AG04449 (cell line): ENCODE measurements at regions not wholly inside any gene's neighbourhood (a gene's known extent, or its start where the extent isn't known, plus 50 kb on each side); places are given as distances from the start of the nearest gene placed in this dataset.

Source experiments
- CTCF ChIA-PET: fragments of 350-600 bp; formaldehyde crosslinking; extraction: SDS; loops from one replicate; lab custom pipeline; 2021; ENCODE audit warnings: antibody characterized with exemption; lab: Yijun Ruan, JAX
- POLR2A ChIA-PET: fragments of 400-600, 350-600 bp; formaldehyde crosslinking; extraction: SDS; loops from one replicate; lab custom pipeline; 2020; ENCODE audit warnings: antibody characterized with exemption, inconsistent platforms; lab: Yijun Ruan, JAX
- DNase-seq: peaks from one replicate; pipeline ENCODE4 v3.0.0-alpha.2; 2010; ENCODE audit warnings: low read depth, low spot score
- H3K4me3 ChIP-seq: 2 replicates; pipeline ENCODE4 v1.5.1; 2011; ENCODE audit warnings: low read depth, mild to moderate bottlenecking, control low read depth, low read length
- TF ChIP-seq, protein P1 (sequence below): IDR thresholded peaks from one replicate; pipeline ENCODE4 v1.5.1; 2011; ENCODE audit warnings: mild to moderate bottlenecking, moderate library complexity, low read length, control low read depth, inconsistent platforms; ENCODE audit not compliant: insufficient read depth; ENCODE audit errors: missing control alignments

DNA sequence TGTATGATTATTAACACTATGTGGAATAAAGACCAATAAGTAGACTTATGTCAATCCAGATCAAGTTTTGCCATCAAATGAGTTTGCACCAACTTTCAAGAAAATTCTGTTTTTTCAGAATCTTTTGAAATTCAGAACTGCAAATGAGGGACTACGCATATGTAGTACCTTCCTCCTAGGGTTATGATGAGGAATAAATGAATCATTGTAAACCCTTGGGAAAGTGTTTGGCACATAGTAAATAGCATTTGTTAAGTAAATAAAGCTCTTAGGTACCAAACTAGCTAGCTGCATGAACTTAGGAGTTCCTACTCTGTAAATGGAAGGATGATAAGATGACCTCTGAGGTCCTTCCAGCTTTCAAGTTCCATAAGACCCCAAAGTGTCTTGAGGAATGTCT is 242.6 kb upstream of the SETMAR start:
- TF ChIP-seq, protein P1, sequence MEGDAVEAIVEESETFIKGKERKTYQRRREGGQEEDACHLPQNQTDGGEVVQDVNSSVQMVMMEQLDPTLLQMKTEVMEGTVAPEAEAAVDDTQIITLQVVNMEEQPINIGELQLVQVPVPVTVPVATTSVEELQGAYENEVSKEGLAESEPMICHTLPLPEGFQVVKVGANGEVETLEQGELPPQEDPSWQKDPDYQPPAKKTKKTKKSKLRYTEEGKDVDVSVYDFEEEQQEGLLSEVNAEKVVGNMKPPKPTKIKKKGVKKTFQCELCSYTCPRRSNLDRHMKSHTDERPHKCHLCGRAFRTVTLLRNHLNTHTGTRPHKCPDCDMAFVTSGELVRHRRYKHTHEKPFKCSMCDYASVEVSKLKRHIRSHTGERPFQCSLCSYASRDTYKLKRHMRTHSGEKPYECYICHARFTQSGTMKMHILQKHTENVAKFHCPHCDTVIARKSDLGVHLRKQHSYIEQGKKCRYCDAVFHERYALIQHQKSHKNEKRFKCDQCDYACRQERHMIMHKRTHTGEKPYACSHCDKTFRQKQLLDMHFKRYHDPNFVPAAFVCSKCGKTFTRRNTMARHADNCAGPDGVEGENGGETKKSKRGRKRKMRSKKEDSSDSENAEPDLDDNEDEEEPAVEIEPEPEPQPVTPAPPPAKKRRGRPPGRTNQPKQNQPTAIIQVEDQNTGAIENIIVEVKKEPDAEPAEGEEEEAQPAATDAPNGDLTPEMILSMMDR, result no peak
- POLR2A ChIA-PET, result no interaction called here

DNA sequence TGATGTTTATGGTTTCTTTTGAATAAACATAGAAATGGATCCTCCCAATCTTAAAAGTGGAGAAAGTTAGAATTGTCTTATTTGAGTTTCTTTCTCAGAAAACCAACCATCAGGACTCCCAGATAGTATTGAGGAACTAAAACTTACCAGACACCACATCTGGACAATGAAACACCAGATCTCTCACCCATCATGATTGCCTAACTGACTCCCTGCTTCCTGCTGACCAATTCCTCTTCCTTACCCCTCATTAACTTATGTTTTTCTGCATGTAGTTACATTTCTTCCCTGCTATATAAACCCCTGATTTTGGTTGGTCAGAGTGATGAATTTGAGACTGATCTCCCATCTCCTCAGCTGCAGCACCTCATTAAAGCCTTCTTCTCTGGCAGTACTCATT is 242.0 kb upstream of the SETMAR start:
- DNase-seq, result no peak
- no peak overlapping the region for H3K4me3 ChIP-seq
- POLR2A ChIA-PET, result no interaction called here
- CTCF ChIA-PET, result no interaction called here
- TF ChIP-seq, protein P1, result no peak

More for the DNA sequence above, 242.6 kb upstream of the SETMAR start:
- CTCF ChIA-PET, result no interaction called here
- no peak overlapping the region for H3K4me3 ChIP-seq
- DNase-seq, result no peak

DNA sequence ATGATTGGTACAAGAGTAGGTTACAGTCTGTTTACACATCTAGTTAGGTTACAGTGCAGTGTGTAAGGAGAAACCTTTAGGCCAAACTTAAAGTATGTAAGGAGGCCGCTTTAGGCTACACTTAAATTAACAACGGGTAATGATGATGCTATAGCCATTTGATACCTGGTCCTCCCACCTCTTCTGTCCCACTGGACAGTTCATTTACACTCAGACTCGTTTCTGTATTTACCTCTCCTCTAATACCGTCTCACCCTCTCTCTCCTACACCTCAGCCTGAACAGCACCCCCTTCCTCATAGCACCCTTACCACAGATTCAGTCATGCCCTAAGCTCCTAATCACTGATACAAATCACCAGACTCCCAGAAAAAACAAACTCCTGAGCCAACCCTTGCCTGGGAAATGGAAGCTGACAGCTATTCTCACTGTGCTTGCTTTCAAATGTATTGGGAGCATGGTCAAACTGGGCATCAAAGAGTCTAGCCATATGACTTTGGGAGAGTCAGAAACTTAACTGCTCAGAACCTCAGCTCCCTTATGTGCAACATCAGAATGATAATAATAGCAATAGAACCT is 241.3 kb upstream of the SETMAR start:
- ChIA-PET POLR2A (no interaction called here), CTCF (no interaction called here)
- no peak overlapping the region for H3K4me3 ChIP-seq
- DNase-seq, result no peak
- TF ChIP-seq, protein P1, result no peak

DNA sequence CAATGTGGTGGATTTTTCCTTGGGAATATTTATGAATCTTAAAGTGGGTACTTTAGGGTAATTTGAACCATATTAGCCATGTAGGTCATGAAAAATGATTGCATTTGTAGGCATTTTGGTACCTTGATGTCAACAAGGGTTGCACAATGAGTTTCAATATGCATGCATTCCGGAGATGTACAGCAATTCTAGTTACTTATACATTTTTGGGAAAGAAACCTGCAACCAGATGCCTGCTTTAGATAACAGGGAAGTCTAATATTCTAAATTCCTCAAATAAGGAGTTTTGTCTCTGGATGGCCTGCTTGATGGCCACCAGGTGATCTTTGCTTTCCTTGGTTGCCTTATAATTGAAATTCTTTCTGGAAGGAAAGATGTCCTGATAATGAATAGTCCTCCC is 240.5 kb upstream of the SETMAR start:
- no peak overlapping the region for H3K4me3 ChIP-seq
- DNase-seq, result no peak
- CTCF ChIA-PET, result no interaction called here
- POLR2A ChIA-PET, result no interaction called here
- TF ChIP-seq, protein P1, result no peak

DNA sequence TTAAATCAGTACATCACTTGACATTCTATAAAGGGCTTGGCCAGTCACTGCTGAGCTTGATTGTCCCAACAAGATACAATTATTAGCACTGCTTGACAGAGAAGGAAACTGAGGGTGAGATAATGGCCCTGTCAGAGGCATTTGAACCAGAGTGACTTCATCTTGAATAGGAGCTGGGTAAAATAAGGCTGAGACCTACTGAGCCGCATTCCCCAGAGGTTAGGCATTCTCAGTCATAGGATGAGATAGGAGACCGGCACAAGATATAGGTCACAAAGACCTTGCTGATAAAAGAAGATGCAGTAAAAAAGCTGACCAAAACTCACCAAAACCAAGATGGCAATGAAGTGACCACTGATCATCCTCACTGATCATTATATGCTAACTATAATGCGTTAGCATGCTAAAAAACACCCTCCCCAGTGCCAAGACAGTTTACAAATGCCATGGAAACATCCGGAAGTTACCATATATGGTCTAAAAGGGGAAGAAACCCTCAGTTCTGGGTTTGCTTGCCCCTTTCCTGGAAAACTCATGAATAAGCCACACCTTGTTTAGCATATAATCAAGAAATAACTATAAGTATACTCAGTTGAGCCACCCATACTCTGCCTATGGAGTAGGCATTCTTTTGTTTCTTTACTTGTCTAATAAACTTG is 239.1 kb upstream of the SETMAR start:
- no peak overlapping the region for H3K4me3 ChIP-seq
- TF ChIP-seq, protein P1, result no peak
- POLR2A ChIA-PET, result no interaction called here
- CTCF ChIA-PET, result no interaction called here
- DNase-seq, result no peak

DNA sequence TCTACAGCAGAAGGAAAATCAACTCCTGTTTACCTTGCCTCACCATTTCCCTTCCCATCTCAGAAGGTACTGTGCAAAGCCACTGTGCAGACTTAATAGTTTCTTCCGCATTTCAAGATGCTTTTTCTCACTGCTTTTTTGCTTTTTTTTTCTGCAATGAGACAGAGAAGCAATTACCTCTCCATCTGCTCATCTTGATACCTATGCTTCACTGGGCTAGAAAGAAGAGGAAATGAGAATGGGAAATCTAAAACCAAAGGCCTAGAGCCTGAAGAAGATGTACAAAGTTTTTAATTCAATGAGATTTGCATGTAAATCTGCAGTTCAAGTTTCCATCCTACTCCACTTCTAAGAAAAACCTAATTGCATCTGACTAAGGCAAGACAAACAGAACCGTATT is 238.1 kb upstream of the SETMAR start:
- no peak for DNase-seq
- TF ChIP-seq, protein P1, result no peak
- ChIA-PET CTCF (no interaction called here), POLR2A (no interaction called here)
- H3K4me3 ChIP-seq, result no peak overlapping the region
